Keratinocyte (primary cell): ENCODE measurements at regions not wholly inside any gene's neighbourhood (a gene's known extent, or its start where the extent isn't known, plus 50 kb on each side); places are given as distances from the start of the nearest gene placed in this dataset.

Source experiments
- DNase-seq: peaks from one replicate; pipeline ENCODE4 v3.0.0-alpha.2; 2011; ENCODE audit warnings: low read depth, missing footprints, low spot score
- FAIRE-seq: peaks from 2 replicates; lab custom pipeline; 2011; peaks lifted over from hg19 to GRCh38; lab: Jason Lieb, UNC
- H2AFZ ChIP-seq: 2 replicates; pipeline ENCODE4 v1.6.0; 2012; ENCODE audit warnings: low read length, control low read depth, inconsistent platforms; ENCODE audit not compliant: control insufficient read depth
- H3K27ac ChIP-seq: 2 replicates; pipeline ENCODE4 v1.5.1; 2011; ENCODE audit warnings: low read length; ENCODE audit not compliant: control insufficient read depth, insufficient read depth
- H3K27me3 ChIP-seq: 3 replicates; pipeline ENCODE4 v1.6.0; 2011; ENCODE audit warnings: low read length; ENCODE audit not compliant: control insufficient read depth, insufficient read depth; ENCODE audit errors: extremely low read depth
- H3K36me3 ChIP-seq, 2 experiments: 2 replicates in 1 of 2; 3 replicates in 1 of 2; pipeline ENCODE4 v1.5.1; 2011; ENCODE audit warnings: low read length in 2 of 2, mild to moderate bottlenecking in 1 of 2; ENCODE audit not compliant: control insufficient read depth in 2 of 2, insufficient read depth in 2 of 2; ENCODE audit errors: extremely low read depth in 1 of 2
- H3K4me1 ChIP-seq: 3 replicates; pipeline ENCODE4 v1.5.1; 2011; ENCODE audit warnings: low read length; ENCODE audit not compliant: control insufficient read depth, insufficient read depth; ENCODE audit errors: extremely low read depth
- H3K4me2 ChIP-seq: 3 replicates; pipeline ENCODE4 v1.6.0; 2011; ENCODE audit warnings: low read depth, low read length; ENCODE audit not compliant: control insufficient read depth, insufficient read depth; ENCODE audit errors: extremely low read depth
- H3K4me3 ChIP-seq, 3 experiments: fragments of 200-600 bp in 1 of 3; sonication (generic) in 1 of 3; 2 replicates in 2 of 3; 3 replicates in 1 of 3; pipeline ENCODE4 v1.5.1; 2011 to 2016; ENCODE audit warnings: low read length in 3 of 3, mild to moderate bottlenecking in 3 of 3, control low read depth in 2 of 3, inconsistent platforms in 1 of 3, low read depth in 1 of 3, mixed read lengths in 1 of 3, mixed run types in 1 of 3, moderate library complexity in 1 of 3; ENCODE audit not compliant: control insufficient read depth in 2 of 3, insufficient read depth in 2 of 3; ENCODE audit errors: extremely low read depth in 1 of 3
- H3K79me2 ChIP-seq: 2 replicates; pipeline ENCODE4 v1.6.0; 2012; ENCODE audit warnings: low read length; ENCODE audit not compliant: control insufficient read depth, insufficient read depth
- H3K9ac ChIP-seq: 3 replicates; pipeline ENCODE4 v1.6.0; 2011; ENCODE audit warnings: low read length; ENCODE audit not compliant: control insufficient read depth, insufficient read depth; ENCODE audit errors: extremely low read depth
- H3K9me1 ChIP-seq: 3 replicates; pipeline ENCODE4 v1.6.0; 2011; ENCODE audit warnings: low read length; ENCODE audit not compliant: control insufficient read depth, insufficient read depth; ENCODE audit errors: extremely low read depth
- H3K9me3 ChIP-seq: 2 replicates; pipeline ENCODE4 v1.5.1; 2012; ENCODE audit warnings: low read depth, low read length; ENCODE audit not compliant: control insufficient read depth
- H4K20me1 ChIP-seq: 3 replicates; pipeline ENCODE4 v1.6.0; 2011; ENCODE audit warnings: low read length; ENCODE audit not compliant: control insufficient read depth, insufficient read depth; ENCODE audit errors: extremely low read depth
- EZH2 ChIP-seq: IDR thresholded peaks from one replicate; pipeline ENCODE4 v1.6.1; 2012; ENCODE audit warnings: inconsistent platforms, mild to moderate bottlenecking, low read length, moderate library complexity
- dilution Hi-C: fragments of 300-500 bp; cut with MboI; formaldehyde crosslinking; loops from one replicate; pipeline ENCODE4 v1.7.0; 2020; ENCODE audit warnings: low sequenced_read_pairs; ENCODE audit not compliant: extremely low pct_ligation_motif_present
- TF ChIP-seq, protein P1 (sequence below), 3 experiments: IDR thresholded peaks in 1 of 3; conservative IDR thresholded peaks in 1 of 3; optimal IDR thresholded peaks in 1 of 3; 2 replicates in 2 of 3; 3 replicates in 1 of 3; pipeline versions ENCODE3 to v1.5.1; 2011; ENCODE audit warnings: low read length in 3 of 3, mild to moderate bottlenecking in 3 of 3, moderate library complexity in 2 of 3, control low read depth in 1 of 3, inconsistent platforms in 1 of 3; ENCODE audit not compliant: insufficient read depth in 2 of 3; ENCODE audit errors: extremely low read depth in 1 of 3

DNA sequence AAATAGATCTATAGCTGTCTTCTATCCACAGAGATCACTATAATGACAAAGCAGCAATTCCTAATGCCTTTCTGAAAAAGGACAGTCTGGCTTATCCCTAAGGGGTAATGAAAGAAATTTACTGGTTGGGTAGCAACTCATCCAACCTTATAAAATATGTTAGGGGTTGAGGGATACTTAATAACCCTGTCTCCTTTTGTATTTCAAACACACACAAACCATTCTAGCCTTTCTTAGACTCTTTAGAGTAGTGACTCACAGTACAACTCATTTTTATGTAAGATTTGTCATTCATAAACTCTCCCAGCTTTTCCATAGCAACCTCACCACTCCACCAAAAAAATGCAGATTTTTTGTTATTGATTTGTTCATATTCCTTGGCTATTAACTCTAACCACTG is 167.9 kb downstream of the FSCB start:
- H3K27me3 ChIP-seq = no peaks in the 10 kb centered on the region
- no peak overlapping the region for H2AFZ ChIP-seq
- no peak overlapping the region for H3K4me2 ChIP-seq
- no peaks in the 10 kb centered on the region for H4K20me1 ChIP-seq
- no peaks in the 10 kb centered on the region for H3K9me1 ChIP-seq
- no peak overlapping the region for H3K9ac ChIP-seq
- no peaks in the 10 kb centered on the region for H3K4me1 ChIP-seq
- dilution Hi-C loops = no loop called here
- DNase-seq (no peak), FAIRE-seq (no peak)
- H3K79me2 ChIP-seq = no peaks in the 10 kb centered on the region
- no peaks in the 10 kb centered on the region for H3K9me3 ChIP-seq
- no peak overlapping the region for H3K4me3 ChIP-seq
- TF ChIP-seq, protein P1, sequence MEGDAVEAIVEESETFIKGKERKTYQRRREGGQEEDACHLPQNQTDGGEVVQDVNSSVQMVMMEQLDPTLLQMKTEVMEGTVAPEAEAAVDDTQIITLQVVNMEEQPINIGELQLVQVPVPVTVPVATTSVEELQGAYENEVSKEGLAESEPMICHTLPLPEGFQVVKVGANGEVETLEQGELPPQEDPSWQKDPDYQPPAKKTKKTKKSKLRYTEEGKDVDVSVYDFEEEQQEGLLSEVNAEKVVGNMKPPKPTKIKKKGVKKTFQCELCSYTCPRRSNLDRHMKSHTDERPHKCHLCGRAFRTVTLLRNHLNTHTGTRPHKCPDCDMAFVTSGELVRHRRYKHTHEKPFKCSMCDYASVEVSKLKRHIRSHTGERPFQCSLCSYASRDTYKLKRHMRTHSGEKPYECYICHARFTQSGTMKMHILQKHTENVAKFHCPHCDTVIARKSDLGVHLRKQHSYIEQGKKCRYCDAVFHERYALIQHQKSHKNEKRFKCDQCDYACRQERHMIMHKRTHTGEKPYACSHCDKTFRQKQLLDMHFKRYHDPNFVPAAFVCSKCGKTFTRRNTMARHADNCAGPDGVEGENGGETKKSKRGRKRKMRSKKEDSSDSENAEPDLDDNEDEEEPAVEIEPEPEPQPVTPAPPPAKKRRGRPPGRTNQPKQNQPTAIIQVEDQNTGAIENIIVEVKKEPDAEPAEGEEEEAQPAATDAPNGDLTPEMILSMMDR (optimal IDR thresholded peaks at IDR 0.05 in 1 of 3, IDR thresholded peaks at IDR 0.05 in 1 of 3, conservative IDR thresholded peaks at IDR 0.05 in 1 of 3; ENCODE audit: extremely low read depth in 1 of 3, insufficient read depth in 2 of 3, low read length in 3 of 3) = no peak
- no peak for TF ChIP-seq EZH2
- H3K27ac ChIP-seq = no peak overlapping the region
- no peaks in the 10 kb centered on the region for H3K36me3 ChIP-seq

DNA sequence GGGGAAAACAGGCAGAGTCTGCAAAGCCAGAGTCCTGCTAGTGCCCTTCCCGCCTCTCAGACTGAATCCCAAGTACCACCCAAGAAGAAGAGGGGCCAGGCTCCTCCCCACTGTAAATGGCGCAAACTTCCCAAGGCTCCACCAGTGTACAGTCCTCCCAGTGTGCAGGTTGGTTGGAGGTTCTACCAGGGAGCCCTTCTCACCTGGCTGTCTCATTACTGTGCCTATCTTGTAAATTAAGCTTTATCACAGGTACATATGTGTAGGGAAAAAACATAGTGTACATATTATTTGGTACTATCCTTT is 189.7 kb downstream of the FSCB start:
- Histone ChIP-seq H3K9ac (no peak overlapping the region), H3K27me3 (no peaks in the 10 kb centered on the region), H3K4me1 (peaks cover 13% of the 10 kb centered on the region), H3K36me3 (no peaks in the 10 kb centered on the region), H4K20me1 (no peaks in the 10 kb centered on the region), H3K79me2 (no peaks in the 10 kb centered on the region), H3K4me2 (no peak overlapping the region), H3K9me3 (no peaks in the 10 kb centered on the region), H3K4me3 (no peak overlapping the region), H3K27ac (peak overlapping the region; percentile 13), H2AFZ (no peak overlapping the region), H3K9me1 (no peaks in the 10 kb centered on the region)
- DNase-seq = no peak
- TF ChIP-seq EZH2 = no peak
- TF ChIP-seq, protein P1 (optimal IDR thresholded peaks at IDR 0.05 in 1 of 3, IDR thresholded peaks at IDR 0.05 in 1 of 3, conservative IDR thresholded peaks at IDR 0.05 in 1 of 3; ENCODE audit: extremely low read depth in 1 of 3, insufficient read depth in 2 of 3, low read length in 3 of 3) = no peak
- dilution Hi-C loops = no loop called here
- no peak for FAIRE-seq
